ENCODE measurements at regions not wholly inside any gene's neighbourhood (a gene's known extent, or its start where the extent isn't known, plus 50 kb on each side); places are given as distances from the start of the nearest gene placed in this dataset.
"Not testable (repeated sequence)": the region's sequence is repeated elsewhere in the genome, so short reads cannot be mapped to it uniquely, and the experiment has no call there.

DNA sequence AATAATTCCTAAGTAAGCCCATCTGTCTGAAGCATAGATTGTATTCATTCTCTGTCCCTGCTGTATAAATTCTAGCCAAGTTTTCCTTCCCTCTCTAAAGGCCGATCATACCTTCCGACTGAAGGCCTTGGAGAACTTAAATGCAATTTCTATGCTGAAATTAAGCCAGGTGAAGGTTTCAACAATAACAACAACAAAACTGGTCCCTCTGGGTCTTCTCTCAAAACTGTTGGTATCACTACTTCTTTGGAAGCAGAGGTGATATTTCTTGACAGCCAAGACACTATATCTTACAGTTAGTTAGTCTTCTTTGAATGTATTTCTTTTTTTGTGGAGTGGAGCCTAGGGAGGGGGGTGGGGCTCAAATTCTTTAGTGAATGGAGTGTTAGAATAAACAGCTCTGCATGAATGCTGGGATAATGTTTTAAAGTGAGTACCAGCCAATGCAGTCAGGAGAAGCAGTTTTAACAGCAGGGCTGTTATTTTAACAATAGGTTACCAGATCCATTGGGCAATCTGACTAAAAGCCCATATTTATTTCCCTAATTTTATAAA, 508.9 kb downstream of the EBF1 start:
- no peak for DNase-seq (ENCODE audit: extremely low spot score)
- ChIA-PET CTCF (interaction anchor here (1.4 kb wide), 1 partner anchor 13 kb away, joined by 5 read pairs; no protein-coding TSS in a partner anchor), POLR2A (no interaction called here)
- TF ChIP-seq, protein P1, sequence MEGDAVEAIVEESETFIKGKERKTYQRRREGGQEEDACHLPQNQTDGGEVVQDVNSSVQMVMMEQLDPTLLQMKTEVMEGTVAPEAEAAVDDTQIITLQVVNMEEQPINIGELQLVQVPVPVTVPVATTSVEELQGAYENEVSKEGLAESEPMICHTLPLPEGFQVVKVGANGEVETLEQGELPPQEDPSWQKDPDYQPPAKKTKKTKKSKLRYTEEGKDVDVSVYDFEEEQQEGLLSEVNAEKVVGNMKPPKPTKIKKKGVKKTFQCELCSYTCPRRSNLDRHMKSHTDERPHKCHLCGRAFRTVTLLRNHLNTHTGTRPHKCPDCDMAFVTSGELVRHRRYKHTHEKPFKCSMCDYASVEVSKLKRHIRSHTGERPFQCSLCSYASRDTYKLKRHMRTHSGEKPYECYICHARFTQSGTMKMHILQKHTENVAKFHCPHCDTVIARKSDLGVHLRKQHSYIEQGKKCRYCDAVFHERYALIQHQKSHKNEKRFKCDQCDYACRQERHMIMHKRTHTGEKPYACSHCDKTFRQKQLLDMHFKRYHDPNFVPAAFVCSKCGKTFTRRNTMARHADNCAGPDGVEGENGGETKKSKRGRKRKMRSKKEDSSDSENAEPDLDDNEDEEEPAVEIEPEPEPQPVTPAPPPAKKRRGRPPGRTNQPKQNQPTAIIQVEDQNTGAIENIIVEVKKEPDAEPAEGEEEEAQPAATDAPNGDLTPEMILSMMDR (IDR thresholded peaks at IDR 0.05; ENCODE audit: control extremely low read depth, extremely low read depth, low read depth, missing control alignments): no peak

DNA sequence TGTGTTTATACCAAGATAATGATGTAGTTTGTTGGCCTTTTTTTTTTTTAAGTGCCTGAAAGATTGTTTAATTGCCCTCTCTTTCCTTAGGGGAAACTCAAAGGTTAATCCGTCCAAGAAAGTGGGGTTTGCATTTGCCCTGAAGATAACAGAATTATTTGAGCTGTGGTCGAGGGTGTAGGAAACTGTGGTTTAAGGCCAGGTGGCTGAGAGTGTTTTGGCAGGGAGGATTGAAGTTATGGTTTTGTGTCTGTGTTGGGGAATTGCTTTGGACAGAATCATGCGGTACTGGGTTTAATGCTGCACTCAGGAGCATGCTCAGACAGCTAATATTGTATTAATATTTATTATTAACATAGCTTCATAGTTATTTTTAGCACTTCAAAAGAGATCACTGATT, 509.8 kb downstream of the EBF1 start:
- DNase-seq (ENCODE audit: extremely low spot score): no peak
- CTCF ChIA-PET: interaction anchor here (1.0 to 1.4 kb wide), 2 partner anchors 9 to 12 kb away, joined by 3 to 5 read pairs; no protein-coding TSS in a partner anchor
- TF ChIP-seq, protein P1 (IDR thresholded peaks at IDR 0.05; ENCODE audit: control extremely low read depth, extremely low read depth, low read depth, missing control alignments): no peak
- POLR2A ChIA-PET: no interaction called here

DNA sequence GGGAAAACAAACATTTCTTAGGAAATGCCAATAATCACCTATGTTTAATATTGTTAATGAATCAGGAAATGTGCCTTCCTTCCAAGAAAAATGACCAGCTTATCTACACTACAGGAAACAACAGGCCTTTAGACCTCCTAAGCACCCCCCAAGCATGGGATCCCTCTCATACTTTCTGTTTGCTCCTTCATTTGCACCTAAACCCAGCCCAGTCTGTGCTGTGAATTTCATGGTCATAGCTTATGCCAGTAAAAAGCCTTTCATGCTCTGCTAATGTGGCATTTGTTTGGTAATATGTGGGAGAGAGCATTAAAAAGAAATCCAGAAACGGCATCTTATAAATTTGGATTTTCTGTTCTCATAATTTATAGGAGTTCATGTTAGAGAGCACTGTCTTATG, 511.1 kb downstream of the EBF1 start:
- CTCF ChIA-PET: interaction anchor here (1.2 to 1.7 kb wide), 2 partner anchors 13 to 107 kb away, joined by 4 to 7 read pairs; no protein-coding TSS in a partner anchor

DNA sequence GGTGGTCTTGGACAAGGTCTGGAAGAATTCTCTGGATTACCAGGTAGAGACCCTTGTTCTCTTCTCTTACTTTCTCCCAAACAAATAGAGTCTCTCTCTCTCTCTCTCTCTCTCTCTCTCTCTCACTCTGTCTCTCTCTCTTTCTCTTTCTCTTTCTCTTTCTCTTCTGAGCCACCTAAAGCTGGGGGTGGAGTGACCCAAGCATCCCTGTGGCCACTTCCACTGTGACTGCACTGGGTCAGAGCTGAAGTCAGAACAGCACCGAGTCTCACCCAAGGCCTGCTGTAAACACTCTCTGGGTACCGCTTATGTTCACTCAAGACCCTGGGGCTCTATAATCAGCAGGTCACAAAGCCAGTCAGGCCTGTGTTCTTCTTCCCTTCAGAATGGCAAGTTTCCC, 513.7 kb downstream of the EBF1 start:
- CTCF ChIA-PET: interaction anchor here (1.5 to 1.8 kb wide), 2 partner anchors 16 to 24 kb away, joined by 4 to 5 read pairs; no protein-coding TSS in a partner anchor
- TF ChIP-seq, protein P1 (IDR thresholded peaks at IDR 0.05; ENCODE audit: control extremely low read depth, extremely low read depth, low read depth, missing control alignments): no peak
- POLR2A ChIA-PET: no interaction called here
- no peak for DNase-seq (ENCODE audit: extremely low spot score)

More for the DNA sequence above, 511.1 kb downstream of the EBF1 start:
- TF ChIP-seq, protein P1 (IDR thresholded peaks at IDR 0.05; ENCODE audit: control extremely low read depth, extremely low read depth, low read depth, missing control alignments): no peak
- no peak for DNase-seq (ENCODE audit: extremely low spot score)
- POLR2A ChIA-PET: no interaction called here

DNA sequence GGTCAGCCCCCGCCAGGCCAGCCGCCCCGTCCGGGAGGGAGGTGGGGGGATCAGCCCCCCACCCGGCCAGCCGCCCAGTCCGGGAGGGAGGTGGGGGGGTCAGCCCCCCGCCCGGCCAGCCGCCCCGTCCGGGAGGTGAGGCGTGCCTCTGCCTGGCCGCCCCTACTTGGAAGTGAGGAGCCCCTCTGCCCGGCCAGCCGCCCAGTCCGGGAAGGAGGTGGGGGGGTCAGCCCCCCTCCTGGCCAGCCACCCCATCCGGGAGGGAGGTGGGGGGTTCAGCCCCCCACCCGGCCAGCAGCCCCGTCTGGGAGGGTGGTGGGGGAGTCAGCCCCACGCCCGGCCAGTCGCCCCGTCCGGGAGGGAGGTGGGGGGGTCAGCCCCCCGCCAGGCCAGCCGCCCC, 517.0 kb downstream of the EBF1 start:
- POLR2A ChIA-PET; DNase-seq (ENCODE audit: extremely low spot score); CTCF ChIA-PET: not testable (repeated sequence)

DNA sequence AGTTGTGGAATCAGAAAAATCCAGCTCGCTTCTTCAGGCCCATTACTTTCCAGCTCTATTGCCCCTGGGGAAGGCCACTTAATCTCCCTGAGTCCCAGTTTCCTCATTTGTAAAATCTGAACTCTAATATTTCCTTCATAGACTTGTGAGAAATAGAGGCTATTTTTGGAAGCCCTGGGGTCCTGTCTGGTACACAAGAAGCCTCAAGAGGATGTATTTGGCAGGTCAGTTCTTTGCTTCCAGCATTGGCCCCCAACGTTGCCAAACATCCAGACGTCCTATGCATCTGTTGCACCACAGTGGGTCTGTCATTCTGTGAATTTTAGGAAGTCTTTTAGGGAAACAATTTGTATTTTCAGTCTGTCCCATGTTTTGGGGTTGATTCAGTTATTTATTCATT, 525.9 kb downstream of the EBF1 start:
- TF ChIP-seq, protein P1 (IDR thresholded peaks at IDR 0.05; ENCODE audit: control extremely low read depth, extremely low read depth, low read depth, missing control alignments): no peak
- no peak for DNase-seq (ENCODE audit: extremely low spot score)
- POLR2A ChIA-PET: no interaction called here
- CTCF ChIA-PET: no interaction called here

DNA sequence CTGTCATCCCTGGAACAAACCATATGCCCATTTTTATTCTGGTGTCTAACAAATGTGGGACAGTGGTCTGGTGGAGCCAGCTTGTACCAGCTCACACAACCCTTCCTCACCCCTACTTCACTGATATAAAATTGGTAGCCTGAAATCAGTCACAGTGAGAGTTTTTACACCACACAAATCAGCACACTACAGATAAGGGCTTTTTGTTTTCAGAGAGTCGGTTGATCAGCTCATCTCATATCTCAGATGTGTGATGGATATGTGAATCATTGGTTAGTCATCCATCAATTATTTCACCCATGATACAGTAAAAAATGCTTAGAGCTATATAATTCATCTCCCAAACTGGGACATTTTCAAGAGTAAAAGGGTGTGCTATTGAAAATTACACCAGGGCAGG, 529.2 kb downstream of the EBF1 start:
- CTCF ChIA-PET: interaction anchor here (0.7 to 2.0 kb wide), 2 partner anchors 15 kb away, joined by 3 to 5 read pairs; no protein-coding TSS in a partner anchor
- POLR2A ChIA-PET: no interaction called here
- TF ChIP-seq, protein P1 (IDR thresholded peaks at IDR 0.05; ENCODE audit: control extremely low read depth, extremely low read depth, low read depth, missing control alignments): no peak
- no peak for DNase-seq (ENCODE audit: extremely low spot score)
